ENCODE measurements at regions not wholly inside any gene's neighbourhood (a gene's known extent, or its start where the extent isn't known, plus 50 kb on each side); places are given as distances from the start of the nearest gene placed in this dataset.

DNA sequence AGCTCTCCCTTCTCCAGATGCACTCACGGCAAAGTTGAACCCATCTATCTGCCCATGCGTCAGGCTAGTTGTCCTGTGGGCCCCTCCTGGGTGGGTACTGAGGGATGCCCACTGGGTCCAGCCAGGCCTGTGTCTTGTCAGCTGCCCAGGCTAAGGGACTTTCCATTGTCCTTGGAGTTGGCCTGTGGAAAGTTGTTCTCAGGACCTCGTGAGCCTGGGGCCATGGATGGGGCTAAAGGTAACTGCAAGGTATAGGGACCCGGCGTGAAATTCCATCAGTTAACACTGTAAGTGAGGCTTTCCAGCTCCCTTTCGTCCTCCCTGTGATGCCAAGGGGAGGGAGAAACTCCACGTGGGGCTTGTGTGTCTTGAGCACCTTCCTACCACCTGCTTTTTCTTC lies 126.5 kb downstream of the CEBPB start:
- Mint-ChIP-seq H3K36me3 (peaks cover 8% of the 10 kb centered on the region), H3K9me3 (no peaks in the 10 kb centered on the region), H3K4me3 (no peak overlapping the region), H3K4me1 (peaks cover 42% of the 10 kb centered on the region), H3K27ac (no peak overlapping the region)
- DNase-seq (ENCODE audit: low spot score in 2 of 2) (no peak), ATAC-seq (no peak)

- no peak overlapping the region for H3K27ac Mint-ChIP-seq
- DNase-seq (ENCODE audit: low spot score in 2 of 2) (no peak), ATAC-seq (no peak)
- H3K4me1 Mint-ChIP-seq, result peaks cover 39% of the 10 kb centered on the region
- H3K4me3 Mint-ChIP-seq, result no peak overlapping the region
- no peaks in the 10 kb centered on the region for H3K9me3 Mint-ChIP-seq
- peaks cover 8% of the 10 kb centered on the region for H3K36me3 Mint-ChIP-seq
Measured at GRCh38 chr20:50317609-50318008, 127.0 kb downstream of the CEBPB start.

- no peak overlapping the region for H3K4me3 Mint-ChIP-seq
- no peak for DNase-seq (ENCODE audit: low spot score in 2 of 2)
- peak; percentile 57 for ATAC-seq
Measured at GRCh38 chr20:50318710-50319109, 128.1 kb downstream of the CEBPB start.

DNA sequence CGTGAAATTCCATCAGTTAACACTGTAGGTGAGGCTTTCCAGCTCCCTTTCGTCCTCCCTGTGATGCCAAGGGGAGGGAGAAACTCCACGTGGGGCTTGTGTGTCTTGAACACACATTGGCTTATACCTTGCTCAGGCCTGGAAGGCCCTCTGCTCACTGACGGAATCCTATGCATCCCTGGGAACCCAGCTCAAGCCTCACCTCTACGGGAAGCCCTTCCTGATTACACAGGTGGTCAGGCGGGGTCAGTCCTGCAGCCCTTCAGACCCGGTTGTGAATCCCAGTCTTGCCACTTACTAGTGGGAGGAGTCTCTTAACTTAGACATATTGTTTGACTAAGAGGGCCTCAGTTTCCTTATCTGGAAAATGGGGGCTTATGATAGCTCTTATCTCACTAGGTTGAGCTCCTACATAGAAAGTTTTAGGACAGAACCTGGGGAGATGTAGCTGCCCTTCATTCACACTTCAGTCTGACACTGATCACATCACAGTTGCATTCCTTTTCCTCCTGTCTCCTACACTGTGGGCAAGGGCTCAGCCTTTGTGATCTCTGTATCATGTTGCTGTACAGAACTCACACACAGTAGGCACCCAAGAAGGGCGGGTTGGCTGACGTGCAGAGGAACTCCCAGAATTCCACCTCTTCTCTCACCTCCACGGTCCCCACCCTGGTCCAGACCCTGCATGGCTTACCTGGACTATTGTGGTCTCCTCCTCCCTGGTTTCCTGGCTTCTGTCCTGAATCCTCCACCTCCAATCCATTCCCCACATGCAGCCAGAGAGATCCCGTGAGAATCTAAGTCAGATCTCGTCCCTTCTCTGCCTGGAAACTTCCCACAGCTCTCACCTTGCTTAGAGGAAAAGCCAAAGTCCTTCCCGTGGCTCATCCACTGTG lies 129.6 kb downstream of the CEBPB start:
- Mint-ChIP-seq H3K4me1 (peaks cover 30% of the 10 kb centered on the region), H3K9me3 (no peaks in the 10 kb centered on the region), H3K27ac (no peak overlapping the region), H3K4me3 (no peak overlapping the region), H3K36me3 (peaks cover 8% of the 10 kb centered on the region)
- no peak for DNase-seq (ENCODE audit: low spot score in 2 of 2)
- no peak for ATAC-seq

More at GRCh38 chr20:50318710-50319109, 128.1 kb downstream of the CEBPB start:
- Mint-ChIP-seq H3K36me3 (peaks cover 8% of the 10 kb centered on the region), H3K4me1 (peaks cover 39% of the 10 kb centered on the region), H3K27ac (no peak overlapping the region), H3K9me3 (no peaks in the 10 kb centered on the region)

DNA sequence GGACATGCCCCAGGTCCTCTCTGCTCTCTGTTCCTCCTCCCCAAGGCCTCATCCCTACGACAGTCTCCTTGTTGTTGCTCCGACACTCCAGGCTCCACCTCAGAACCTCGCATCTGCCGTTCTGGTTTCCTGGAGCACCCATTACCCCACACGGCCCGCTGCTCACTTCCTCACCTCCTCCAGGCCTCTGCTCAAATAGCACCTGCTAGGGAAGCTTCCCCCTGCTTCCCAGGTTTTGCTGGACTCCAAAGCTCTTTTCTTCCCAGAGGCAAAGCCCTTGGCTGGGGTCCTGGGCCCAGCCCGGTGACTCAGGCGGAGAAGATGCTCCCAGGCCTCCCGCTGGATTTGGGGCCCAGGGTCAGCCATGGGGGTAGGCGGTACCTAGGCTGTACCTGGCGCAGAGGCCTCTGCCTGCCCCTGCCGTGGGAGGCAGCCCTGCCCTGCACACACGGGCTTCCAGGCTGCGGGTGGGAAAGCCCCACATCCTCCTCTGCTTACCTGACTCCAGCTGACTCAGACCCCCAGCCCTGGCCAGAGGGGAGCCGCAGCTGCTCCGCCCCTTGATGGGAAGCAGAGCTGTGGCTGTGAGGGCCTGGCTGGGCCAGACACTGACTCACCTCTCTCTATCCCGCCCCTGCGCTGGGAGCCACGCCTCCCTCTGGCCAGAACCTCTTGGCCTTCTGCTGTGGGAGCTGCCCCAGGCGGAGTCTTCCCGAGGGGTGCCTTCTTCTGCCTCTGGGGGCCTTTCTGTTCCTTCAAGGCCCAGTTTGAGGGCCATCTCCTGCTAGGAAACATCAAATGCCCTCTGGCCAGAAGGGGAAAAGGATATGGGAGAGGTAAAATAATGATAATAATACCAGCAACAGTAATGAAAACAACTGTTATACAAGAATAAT lies 130.5 kb downstream of the CEBPB start:
- H3K4me1 Mint-ChIP-seq, result peaks cover 30% of the 10 kb centered on the region
- no peak for DNase-seq (ENCODE audit: low spot score in 2 of 2)
- no peak overlapping the region for H3K27ac Mint-ChIP-seq
- ATAC-seq, result peak; percentile 91
- peaks cover 8% of the 10 kb centered on the region for H3K36me3 Mint-ChIP-seq
- H3K9me3 Mint-ChIP-seq, result no peaks in the 10 kb centered on the region
- H3K4me3 Mint-ChIP-seq, result no peak overlapping the region

GRCh38 chr20:50321797-50322480 lies 131.3 kb downstream of the CEBPB start:
- DNase-seq (ENCODE audit: low spot score in 2 of 2), result no peak
- peaks cover 30% of the 10 kb centered on the region for H3K4me1 Mint-ChIP-seq
- no peak overlapping the region for H3K27ac Mint-ChIP-seq
- H3K4me3 Mint-ChIP-seq, result no peak overlapping the region
- no peaks in the 10 kb centered on the region for H3K9me3 Mint-ChIP-seq
- no peak for ATAC-seq
- H3K36me3 Mint-ChIP-seq, result peaks cover 8% of the 10 kb centered on the region

DNA sequence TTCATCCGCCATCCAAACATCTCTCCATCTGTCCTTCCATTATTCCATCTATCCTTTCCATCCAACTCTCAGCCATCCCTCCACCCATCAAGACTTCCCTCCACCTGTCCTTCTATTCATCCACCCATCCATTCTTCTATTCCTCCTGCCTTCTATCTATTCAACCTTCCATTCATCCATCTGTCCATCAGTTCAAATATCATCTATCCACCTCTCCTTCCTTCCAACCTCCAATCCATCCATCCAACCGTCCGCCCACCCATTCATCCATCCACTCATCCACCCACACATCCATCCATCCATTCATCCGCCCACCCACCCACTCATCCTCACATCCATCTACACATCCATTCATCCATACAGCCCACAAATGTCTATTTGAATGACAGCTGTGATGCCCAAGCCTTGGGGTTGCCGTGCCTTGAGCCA lies 132.1 kb downstream of the CEBPB start:
- H3K9me3 Mint-ChIP-seq, result no peaks in the 10 kb centered on the region
- peaks cover 27% of the 10 kb centered on the region for H3K4me1 Mint-ChIP-seq
- ATAC-seq, result no peak
- H3K27ac Mint-ChIP-seq, result no peak overlapping the region
- H3K36me3 Mint-ChIP-seq, result peaks cover 8% of the 10 kb centered on the region
- DNase-seq (ENCODE audit: low spot score in 2 of 2), result no peak
- H3K4me3 Mint-ChIP-seq, result no peak overlapping the region

GRCh38 chr20:50323209-50323608 lies 132.6 kb downstream of the CEBPB start:
- Mint-ChIP-seq H3K4me1 (peaks cover 22% of the 10 kb centered on the region), H3K9me3 (peaks cover 4% of the 10 kb centered on the region), H3K36me3 (peaks cover 8% of the 10 kb centered on the region), H3K4me3 (no peak overlapping the region), H3K27ac (no peak overlapping the region)
- ATAC-seq, result no peak
- DNase-seq (ENCODE audit: low spot score in 2 of 2), result no peak

DNA sequence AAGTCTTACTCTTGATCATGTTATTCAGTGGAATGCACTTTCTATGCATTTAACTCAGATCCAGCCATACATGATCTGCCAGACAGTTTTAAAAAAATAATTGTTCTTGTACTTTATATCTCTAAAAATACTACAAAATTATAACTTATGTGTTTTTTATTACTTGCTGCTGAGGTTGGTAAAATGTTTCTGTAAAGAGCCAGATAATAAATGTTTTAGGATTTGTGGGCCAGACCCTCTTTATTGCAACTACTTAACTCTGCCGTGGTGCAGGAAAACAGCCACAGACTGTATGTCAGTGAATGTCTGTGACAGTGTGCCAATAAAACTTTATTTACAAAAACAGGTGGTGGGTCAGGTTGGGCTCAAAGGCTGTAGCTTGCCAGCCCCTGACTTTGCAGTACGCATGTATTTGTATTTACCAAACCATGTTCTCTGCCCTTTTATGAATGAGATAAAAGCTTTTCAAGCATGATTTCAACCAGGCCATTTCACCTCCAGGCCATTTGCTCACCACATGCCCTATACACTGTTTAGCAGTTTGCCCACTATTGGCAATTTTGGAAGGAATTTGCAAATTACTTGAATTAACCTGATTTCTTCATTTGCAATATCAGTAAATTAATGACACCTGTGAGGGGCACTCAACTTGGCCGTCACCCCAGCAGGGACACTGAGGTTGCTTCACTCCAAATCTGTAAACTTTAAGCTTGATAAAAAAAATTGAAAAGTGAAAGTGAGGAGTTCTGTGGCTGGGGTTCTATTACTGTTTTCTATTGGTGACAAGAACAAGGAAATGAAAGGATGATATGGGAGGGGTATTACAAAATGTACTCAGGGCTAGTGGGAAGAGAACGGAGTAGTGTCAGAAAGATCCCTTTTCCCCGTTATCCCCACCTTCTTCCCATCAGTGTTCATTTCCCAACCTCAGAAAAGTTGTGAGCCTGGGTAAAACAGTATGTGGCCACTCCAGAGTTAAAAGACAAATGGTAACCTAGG lies 133.4 kb downstream of the CEBPB start:
- Mint-ChIP-seq H3K4me3 (no peak overlapping the region), H3K9me3 (peaks cover 4% of the 10 kb centered on the region), H3K36me3 (peaks cover 8% of the 10 kb centered on the region), H3K4me1 (peaks cover 14% of the 10 kb centered on the region), H3K27ac (no peak overlapping the region)
- ATAC-seq (no peak), DNase-seq (ENCODE audit: low spot score in 2 of 2) (no peak)

DNA sequence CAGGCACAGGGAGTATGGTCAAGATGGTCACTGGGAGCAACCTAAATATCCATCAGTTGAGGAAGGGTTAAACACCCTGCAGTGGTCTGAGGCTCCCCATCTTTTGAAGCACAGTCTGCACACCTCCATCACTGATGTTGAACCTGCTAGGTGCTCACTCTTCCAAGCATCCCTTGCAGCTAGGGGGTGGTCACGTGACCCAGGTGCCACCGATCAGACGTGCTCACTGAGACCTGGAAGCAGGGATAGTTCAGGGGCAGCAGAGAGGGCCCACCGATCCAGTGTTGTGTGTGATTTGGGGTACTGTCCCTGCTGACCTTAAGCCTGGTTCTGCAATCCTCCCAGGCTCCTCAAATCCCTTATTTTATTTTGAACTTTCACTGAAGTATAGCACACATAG lies 134.6 kb downstream of the CEBPB start:
- Mint-ChIP-seq H3K27ac (no peak overlapping the region), H3K4me1 (peaks cover 14% of the 10 kb centered on the region), H3K36me3 (peaks cover 8% of the 10 kb centered on the region), H3K4me3 (no peak overlapping the region), H3K9me3 (peaks cover 8% of the 10 kb centered on the region)
- ATAC-seq, result no peak
- no peak for DNase-seq (ENCODE audit: low spot score in 2 of 2)

- peaks cover 11% of the 10 kb centered on the region for H3K4me1 Mint-ChIP-seq
- peaks cover 8% of the 10 kb centered on the region for H3K9me3 Mint-ChIP-seq
- ATAC-seq (no peak), DNase-seq (ENCODE audit: low spot score in 2 of 2) (no peak)
- H3K4me3 Mint-ChIP-seq, result no peak overlapping the region
- no peak overlapping the region for H3K27ac Mint-ChIP-seq
- H3K36me3 Mint-ChIP-seq, result peaks cover 6% of the 10 kb centered on the region
Measured at GRCh38 chr20:50325651-50326050, 135.0 kb downstream of the CEBPB start.

- Mint-ChIP-seq H3K27ac (no peak overlapping the region), H3K4me1 (no peaks in the 10 kb centered on the region), H3K36me3 (no peaks in the 10 kb centered on the region), H3K4me3 (no peak overlapping the region), H3K9me3 (peaks cover 8% of the 10 kb centered on the region)
- no peak for ATAC-seq
- no peak for DNase-seq (ENCODE audit: low spot score in 2 of 2)
Measured at GRCh38 chr20:50327666-50328065, 137.0 kb downstream of the CEBPB start.

DNA sequence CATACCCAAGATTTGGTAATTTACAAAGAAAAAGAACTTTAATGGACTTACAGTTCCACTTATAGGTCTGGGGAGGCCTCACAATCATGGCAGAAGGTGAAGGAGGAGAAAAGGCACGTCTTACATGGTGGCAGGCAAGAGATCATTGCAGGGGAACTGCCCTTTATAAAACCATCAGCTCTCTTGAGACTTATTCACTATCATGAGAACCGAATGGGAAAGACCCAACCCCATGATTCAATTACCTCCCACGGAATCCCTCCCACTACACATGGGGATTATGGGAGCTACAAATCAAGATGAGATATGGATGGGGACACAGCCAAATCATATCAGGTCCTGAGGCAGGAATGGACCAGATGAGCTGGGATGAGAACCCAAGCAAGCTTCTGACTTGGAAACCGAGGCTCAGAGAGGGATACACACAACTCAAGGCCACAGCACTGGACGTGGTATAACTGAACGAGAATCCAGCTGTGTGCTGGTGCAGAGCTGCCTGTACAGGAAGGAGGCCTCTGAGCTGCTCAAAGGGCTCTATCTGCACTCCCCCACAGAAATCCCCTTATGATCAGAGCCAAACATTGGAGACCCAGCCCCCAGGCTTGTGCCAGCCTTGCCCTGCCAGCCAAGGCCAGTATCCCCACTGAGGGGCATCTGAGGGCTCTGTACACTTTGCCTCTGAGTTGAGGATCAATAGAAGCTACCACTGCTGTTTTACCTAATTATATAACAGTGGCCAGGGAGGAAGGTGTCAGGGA lies 137.8 kb downstream of the CEBPB start:
- no peak overlapping the region for H3K27ac Mint-ChIP-seq
- H3K4me1 Mint-ChIP-seq, result no peaks in the 10 kb centered on the region
- ATAC-seq, result no peak
- no peak overlapping the region for H3K4me3 Mint-ChIP-seq
- DNase-seq (ENCODE audit: low spot score in 2 of 2), result no peak
- no peaks in the 10 kb centered on the region for H3K36me3 Mint-ChIP-seq
- H3K9me3 Mint-ChIP-seq, result peaks cover 8% of the 10 kb centered on the region

Data from stimulated activated effector memory CD8-positive, alpha-beta T cell treated with anti-CD3 and anti-CD28 coated beads, Interleukin-12 subunit alpha, Interleukin-12 subunit beta, amount 100 ng/mL, for 72 hours (primary cell).